Liver (tissue), 7 donors: ENCODE measurements at regions not wholly inside any gene's neighbourhood (a gene's known extent, or its start where the extent isn't known, plus 50 kb on each side); places are given as distances from the start of the nearest gene placed in this dataset.

Experiments
- DNase-seq: peaks from one replicate; pipeline ENCODE4 v3.0.0-alpha.2; 2017; ENCODE audit warnings: low spot score
- H3K27ac ChIP-seq, 2 donors: one replicate each; pipeline ENCODE4 v1.7.0; 2013; ENCODE audit warnings: inconsistent platforms in 2 of 2, low read length in 2 of 2, control low read depth in 1 of 2, low read depth in 1 of 2, mild to moderate bottlenecking in 1 of 2
- H3K27me3 ChIP-seq, 4 donors: one replicate each; pipeline versions ENCODE4 v1.6.1 to v1.7.0; 2013; ENCODE audit warnings: low read length in 3 of 4, inconsistent platforms in 1 of 4, mild to moderate bottlenecking in 1 of 4, moderate library complexity in 1 of 4; ENCODE audit not compliant: control insufficient read depth in 4 of 4, insufficient read depth in 4 of 4
- H3K36me3 ChIP-seq, 4 donors: one replicate each; pipeline versions ENCODE4 v1.6.1 to v1.7.0; 2013; ENCODE audit warnings: low read length in 3 of 4, mild to moderate bottlenecking in 3 of 4, low read depth in 1 of 4, moderate library complexity in 1 of 4; ENCODE audit not compliant: control insufficient read depth in 4 of 4, insufficient read depth in 3 of 4
- H3K4me1 ChIP-seq, 4 donors: one replicate each; pipeline versions ENCODE4 v1.6.1 to v1.7.0; 2013; ENCODE audit warnings: low read length in 3 of 4, mild to moderate bottlenecking in 3 of 4, moderate library complexity in 1 of 4; ENCODE audit not compliant: control insufficient read depth in 4 of 4, insufficient read depth in 4 of 4
- H3K4me3 ChIP-seq, 3 donors: one replicate each; pipeline versions ENCODE4 v1.6.1 to v1.7.0; 2013; ENCODE audit warnings: low read length in 3 of 3, control low read depth in 1 of 3, low read depth in 1 of 3, mild to moderate bottlenecking in 1 of 3
- H3K9ac ChIP-seq, 2 donors: one replicate each; pipeline ENCODE4 v1.7.0; 2013; ENCODE audit warnings: low read length in 2 of 2, mild to moderate bottlenecking in 2 of 2, moderate library complexity in 2 of 2, control low read depth in 1 of 2, low read depth in 1 of 2
- H3K9me3 ChIP-seq, 4 donors: one replicate each; pipeline versions ENCODE4 v1.6.1 to v1.7.0; 2013; ENCODE audit warnings: low read length in 3 of 4; ENCODE audit not compliant: control insufficient read depth in 4 of 4
- ATF3 ChIP-seq: IDR thresholded peaks from 2 replicates; pipeline ENCODE4 v1.6.1; 2016; ENCODE audit warnings: antibody characterized with exemption
- EGR1 ChIP-seq, 2 donors: IDR thresholded peaks; 2 replicates each; pipeline ENCODE4 v1.6.1; 2016 to 2018; ENCODE audit warnings: antibody characterized with exemption in 2 of 2, low read depth in 2 of 2
- FOXA1 ChIP-seq: IDR thresholded peaks from 2 replicates; pipeline ENCODE4 v1.6.1; 2016; ENCODE audit warnings: antibody characterized with exemption
- GABPA ChIP-seq, 2 donors: IDR thresholded peaks in 1 of 2; conservative IDR thresholded peaks in 1 of 2; 2 replicates each; pipeline ENCODE4 v1.6.1; 2016; ENCODE audit warnings: antibody characterized with exemption in 2 of 2, mild to moderate bottlenecking in 1 of 2, moderate library complexity in 1 of 2
- HNF4A ChIP-seq, 2 donors: conservative IDR thresholded peaks; 2 replicates each; pipeline ENCODE4 v1.6.1; 2016; ENCODE audit warnings: antibody characterized with exemption in 2 of 2, mild to moderate bottlenecking in 2 of 2
- HNF4G ChIP-seq: IDR thresholded peaks from 2 replicates; pipeline ENCODE4 v1.6.1; 2016; ENCODE audit warnings: antibody characterized with exemption
- JUND ChIP-seq, 2 donors: IDR thresholded peaks; 2 replicates each; pipeline ENCODE4 v1.6.1; 2016; ENCODE audit warnings: antibody characterized with exemption in 2 of 2
- MAX ChIP-seq: IDR thresholded peaks from 2 replicates; pipeline ENCODE4 v1.6.1; 2016; ENCODE audit warnings: antibody characterized with exemption
- NR2F2 ChIP-seq: IDR thresholded peaks from 2 replicates; pipeline ENCODE4 v1.6.1; 2016; ENCODE audit warnings: antibody characterized with exemption
- REST ChIP-seq: IDR thresholded peaks from 2 replicates; pipeline ENCODE4 v1.6.1; 2016; ENCODE audit warnings: antibody characterized with exemption, mild to moderate bottlenecking
- RXRA ChIP-seq, 2 donors: IDR thresholded peaks; 2 replicates each; pipeline ENCODE4 v1.6.1; 2017 to 2018; ENCODE audit warnings: antibody characterized with exemption in 2 of 2, mild to moderate bottlenecking in 1 of 2
- SP1 ChIP-seq: IDR thresholded peaks from 2 replicates; pipeline ENCODE4 v1.6.1; 2018; ENCODE audit warnings: antibody characterized with exemption, mild to moderate bottlenecking
- TAF1 ChIP-seq: conservative IDR thresholded peaks from 2 replicates; pipeline ENCODE4 v1.6.1; 2016; ENCODE audit warnings: antibody characterized with exemption, mild to moderate bottlenecking
- YY1 ChIP-seq: IDR thresholded peaks from 2 replicates; pipeline ENCODE4 v1.6.1; 2016; ENCODE audit warnings: antibody characterized with exemption, mild to moderate bottlenecking
- ZBTB33 ChIP-seq: IDR thresholded peaks from 2 replicates; pipeline ENCODE4 v1.6.1; 2016; ENCODE audit warnings: antibody characterized with exemption
- WGBS: extraction: QIAGEN DNeasy Blood & Tissue Kit; methylation state at CpG from one replicate; pipeline ENCODE4 v1.1.7; 2013; 5-methylcytosine and 5-hydroxymethylcytosine counted together
- donor health status: healthy.
- donor health status: healthy.
- donor health status: healthy.
- donor health status: healthy.

- TF ChIP-seq MAX (no peak), HNF4G (no peak), FOXA1 (no peak), ZBTB33 (no peak)
Measured at GRCh38 chr3:40677749-40678148, 153.0 kb downstream of the ZNF621 start (continued).

GRCh38 chr3:40679290-40679689 is 154.5 kb downstream of the ZNF621 start:
- Histone ChIP-seq H3K9me3 (no peaks in the 10 kb centered on the region), H3K36me3 (no peaks in the 10 kb centered on the region), H3K4me3 (no peak overlapping the region), H3K27me3 (no peaks in the 10 kb centered on the region), H3K4me1 (no peaks in the 10 kb centered on the region), H3K27ac (no peak overlapping the region), H3K9ac (no peak overlapping the region)
- no peak for DNase-seq
- TF ChIP-seq TAF1 (no peak), NR2F2 (no peak), RXRA (IDR thresholded peaks at IDR 0.05) (no peak), SP1 (no peak), REST (no peak), ATF3 (no peak), ZBTB33 (no peak), JUND (IDR thresholded peaks at IDR 0.05) (no peak), EGR1 (IDR thresholded peaks at IDR 0.05; ENCODE audit: low read depth in 2 of 2) (no peak), YY1 (no peak), FOXA1 (no peak), HNF4A (conservative IDR thresholded peaks at IDR 0.05) (no peak), GABPA (IDR thresholded peaks at IDR 0.05 in 1 of 2, conservative IDR thresholded peaks at IDR 0.05 in 1 of 2) (no peak)
- WGBS, result 91% methylated on average over 4 of the region's 4 CpGs
